GM12878 (cell line): ENCODE measurements at regions not wholly inside any gene's neighbourhood (a gene's known extent, or its start where the extent isn't known, plus 50 kb on each side); places are given as distances from the start of the nearest gene placed in this dataset.

ENCODE experiments used
- ATAC-seq: fragments of 200-7000 bp; cut with Tn5 transposase; 3 replicates; pipeline ENCODE4 v1.9.1; 2020; ENCODE audit warnings: mild to moderate bottlenecking, moderate library complexity
- BruUV-seq: library from RNA; stranded (reverse); fragments of 400-500 nt; replicated peaks from 2 replicates; lab custom pipeline; 2021; lab: Mats Ljungman, UMichigan
- CTCF ChIA-PET: fragments of 300-600 bp; sonication (Branson Sonifier 250); formaldehyde crosslinking; extraction: SDS; loops from one replicate; lab custom pipeline; 2021; ENCODE audit warnings: inconsistent platforms; lab: Yijun Ruan, JAX
- POLR2A ChIA-PET: fragments of 350-600 bp; formaldehyde crosslinking; extraction: SDS; loops from one replicate; lab custom pipeline; 2021; ENCODE audit warnings: inconsistent platforms; lab: Charles Lee
- RAD21 ChIA-PET: fragments of 300-600 bp; sonication (Branson Sonifier 250); formaldehyde crosslinking; loops from one replicate; lab custom pipeline; 2023; ENCODE audit warnings: antibody characterized with exemption; ENCODE audit not compliant: unreplicated experiment; lab: Charles Lee
- SMC1A ChIA-PET: fragments of 300-600 bp; sonication (Branson Sonifier 250); formaldehyde crosslinking; loops from one replicate; lab custom pipeline; 2023; ENCODE audit not compliant: unreplicated experiment, uncharacterized antibody; lab: Charles Lee
- DNase-seq: peaks from one replicate; pipeline ENCODE4 v3.0.0-alpha.2; 2011; ENCODE audit warnings: low read depth, low spot score
- FAIRE-seq: peaks from 3 replicates; lab custom pipeline; 2011; peaks lifted over from hg19 to GRCh38; lab: Jason Lieb, UNC
- H2AFZ ChIP-seq: 2 replicates; pipeline ENCODE4 v1.6.0; 2011; ENCODE audit warnings: low read depth, low read length, control low read depth; ENCODE audit not compliant: control insufficient read depth
- H3K27ac ChIP-seq: 2 replicates; pipeline ENCODE4 v1.5.1; 2011; ENCODE audit warnings: control low read depth; ENCODE audit not compliant: control insufficient read depth, insufficient read depth
- H3K27me3 ChIP-seq, 2 experiments: replicated peaks in 1 of 2; 2 replicates each; pipeline versions ENCODE4 v1.6.0 to v1.6.1; 2011; ENCODE audit warnings: low read length in 1 of 2; ENCODE audit not compliant: control insufficient read depth in 2 of 2, insufficient read depth in 2 of 2
- H3K36me3 ChIP-seq, 2 experiments: 2 replicates each; pipeline ENCODE4 v1.5.1; 2011; ENCODE audit warnings: low read length in 1 of 2; ENCODE audit not compliant: control insufficient read depth in 2 of 2, insufficient read depth in 2 of 2
- H3K4me1 ChIP-seq: 2 replicates; pipeline ENCODE4 v1.6.1; 2011; ENCODE audit warnings: mild to moderate bottlenecking, low read length, moderate library complexity, mixed read lengths; ENCODE audit not compliant: control insufficient read depth, insufficient read depth
- H3K4me2 ChIP-seq: 2 replicates; pipeline ENCODE4 v1.6.0; 2011; ENCODE audit warnings: control low read depth; ENCODE audit not compliant: control insufficient read depth, insufficient read depth
- H3K4me3 ChIP-seq: fragments of 200-600 bp; sonication (generic); 2 replicates; pipeline ENCODE4 v1.5.1; 2016
- H3K79me2 ChIP-seq: 2 replicates; pipeline ENCODE4 v1.6.0; 2011; ENCODE audit warnings: low read length; ENCODE audit not compliant: control insufficient read depth, insufficient read depth
- H3K9ac ChIP-seq: 2 replicates; pipeline ENCODE4 v1.8.0; 2011; ENCODE audit warnings: low read length, control low read depth, mixed read lengths; ENCODE audit not compliant: control insufficient read depth, insufficient read depth
- H3K9me3 ChIP-seq: replicated peaks from 3 replicates; pipeline ENCODE4 v1.5.1; 2011; ENCODE audit warnings: mild to moderate bottlenecking, low read length; ENCODE audit not compliant: control insufficient read depth, insufficient read depth
- H4K20me1 ChIP-seq: 2 replicates; pipeline ENCODE4 v1.6.0; 2011; ENCODE audit not compliant: control insufficient read depth, insufficient read depth
- CBFB ChIP-seq: IDR thresholded peaks from 2 replicates; pipeline ENCODE4 v1.6.1; 2016; ENCODE audit warnings: antibody characterized with exemption, low read depth
- CBX3 ChIP-seq: fragments of 200-600 bp; sonication (generic); IDR thresholded peaks from 2 replicates; pipeline ENCODE4 v1.6.1; 2016; ENCODE audit warnings: low read depth, borderline replicate concordance
- IRF3 ChIP-seq: fragments of 450-650 bp; IDR thresholded peaks from 2 replicates; pipeline ENCODE4 v1.6.1; 2014; ENCODE audit warnings: mild to moderate bottlenecking
- KDM1A ChIP-seq: fragments of 200-600 bp; sonication (generic); IDR thresholded peaks from 2 replicates; pipeline ENCODE4 v1.6.1; 2016; ENCODE audit warnings: borderline replicate concordance
- NFYA ChIP-seq: IDR thresholded peaks from 2 replicates; pipeline ENCODE4 v1.6.1; 2011; ENCODE audit warnings: low read depth, mild to moderate bottlenecking, low read length, improper control_type of control experiment, borderline replicate concordance
- RELB ChIP-seq: fragments of 450-650 bp; IDR thresholded peaks from 2 replicates; pipeline ENCODE4 v1.6.1; 2017; ENCODE audit warnings: low read depth, mild to moderate bottlenecking, moderate library complexity
- SKIL ChIP-seq: fragments of 450-650 bp; IDR thresholded peaks from 2 replicates; pipeline ENCODE4 v1.6.1; 2017; ENCODE audit warnings: mild to moderate bottlenecking, low read depth, inconsistent platforms; ENCODE audit not compliant: poor library complexity, severe bottlenecking
- SMAD5 ChIP-seq: IDR thresholded peaks from 2 replicates; pipeline ENCODE4 v1.6.1; 2016; ENCODE audit warnings: antibody characterized with exemption, low read depth
- TBL1XR1 ChIP-seq: IDR thresholded peaks from 2 replicates; pipeline ENCODE4 v1.6.1; 2012; ENCODE audit warnings: low read depth, low read length, improper control_type of control experiment
- WRNIP1 ChIP-seq: IDR thresholded peaks from 2 replicates; pipeline ENCODE4 v1.6.1; 2011; ENCODE audit warnings: low read depth, low read length, improper control_type of control experiment, borderline replicate concordance
- ZBTB33 ChIP-seq: fragments of 450-650 bp; IDR thresholded peaks from 2 replicates; pipeline ENCODE4 v1.6.1; 2017; ENCODE audit warnings: mild to moderate bottlenecking
- ZNF274 ChIP-seq: IDR thresholded peaks from one replicate; pipeline ENCODE4 v1.8.0; 2011; ENCODE audit not compliant: insufficient read length, insufficient read depth
- ZNF592 ChIP-seq: fragments of 450-650 bp; IDR thresholded peaks from 2 replicates; pipeline ENCODE4 v1.6.1; 2017; ENCODE audit warnings: mild to moderate bottlenecking, moderate library complexity
- ZSCAN29 ChIP-seq: fragments of 450-650 bp; IDR thresholded peaks from 2 replicates; pipeline ENCODE4 v1.6.1; 2017; ENCODE audit warnings: mild to moderate bottlenecking, moderate library complexity
- in situ Hi-C: fragments of 300-500 bp; cut with MboI; formaldehyde crosslinking; loops from 9 replicates; pipeline ENCODE4 v1.14.3; 2018; ENCODE audit warnings: mixed read lengths
- intact Hi-C: fragments of 100-400 bp; cut with micrococcal nuclease; formaldehyde crosslinking; loops from one replicate; pipeline ENCODE4 v1.14.2; 2022; ENCODE audit not compliant: unreplicated experiment

- TF ChIP-seq SKIL (no peak), CBX3 (no peak), ZNF592 (no peak), IRF3 (no peak), NFYA (no peak)
Measured at GRCh38 chr14:40098468-40098867, 666.2 kb upstream of the FBXO33 start (continued).

- H3K9me3 ChIP-seq, result no peaks in the 10 kb centered on the region
- intact Hi-C loops, result no loop called here
- H3K4me3 ChIP-seq, result no peak overlapping the region
- no peaks in the 10 kb centered on the region for H3K4me1 ChIP-seq
- RAD21 ChIA-PET, result no interaction called here
- H3K27ac ChIP-seq, result no peak overlapping the region
- FAIRE-seq (no peak), ATAC-seq (no peak), DNase-seq (no peak)
- in situ Hi-C loops, result no loop called here
- SMC1A ChIA-PET, result interaction anchor here (0.7 kb wide), 1 partner anchor 239 kb away, joined by 3 read pairs; no protein-coding TSS in a partner anchor
- POLR2A ChIA-PET, result no interaction called here
- no peak overlapping the region for H3K9ac ChIP-seq
- H2AFZ ChIP-seq, result no peak overlapping the region
- no peak overlapping the region for H3K4me2 ChIP-seq
- H3K36me3 ChIP-seq, result no peaks in the 10 kb centered on the region
- H3K79me2 ChIP-seq, result no peaks in the 10 kb centered on the region
- no peaks in the 10 kb centered on the region for H4K20me1 ChIP-seq
- CTCF ChIA-PET, result no interaction called here
- no peaks in the 10 kb centered on the region for H3K27me3 ChIP-seq
- no TSS peak for BruUV-seq
- no peak for TF ChIP-seq WRNIP1
- no peak for TF ChIP-seq KDM1A
- no peak for TF ChIP-seq ZSCAN29
- no peak for TF ChIP-seq TBL1XR1
- TF ChIP-seq CBFB, result no peak
- no peak for TF ChIP-seq ZBTB33
- no peak for TF ChIP-seq RELB
- TF ChIP-seq SMAD5, result no peak
- no peak for TF ChIP-seq ZNF274
Measured at GRCh38 chr14:40096968-40097367, 664.7 kb upstream of the FBXO33 start.
